ENCODE measurements at regions not wholly inside any gene's neighbourhood (a gene's known extent, or its start where the extent isn't known, plus 50 kb on each side); places are given as distances from the start of the nearest gene placed in this dataset.

GRCh38 chr16:86913886-86914285 is 335.5 kb downstream of the FOXL1 start:
- DNase-seq (ENCODE audit: low spot score), result no peak

- DNase-seq (ENCODE audit: low spot score), result no peak
These were observed 336.7 kb downstream of the FOXL1 start for GRCh38 chr16:86914876-86915717.

- no peak for DNase-seq (ENCODE audit: low spot score)
These were observed 339.4 kb downstream of the FOXL1 start for GRCh38 chr16:86917471-86918365.

GRCh38 chr16:86918637-86919036 is 340.3 kb downstream of the FOXL1 start:
- no peak for DNase-seq (ENCODE audit: low spot score)

- no peak for DNase-seq (ENCODE audit: low spot score)
These were observed 340.7 kb downstream of the FOXL1 start for GRCh38 chr16:86919078-86919477.

DNA sequence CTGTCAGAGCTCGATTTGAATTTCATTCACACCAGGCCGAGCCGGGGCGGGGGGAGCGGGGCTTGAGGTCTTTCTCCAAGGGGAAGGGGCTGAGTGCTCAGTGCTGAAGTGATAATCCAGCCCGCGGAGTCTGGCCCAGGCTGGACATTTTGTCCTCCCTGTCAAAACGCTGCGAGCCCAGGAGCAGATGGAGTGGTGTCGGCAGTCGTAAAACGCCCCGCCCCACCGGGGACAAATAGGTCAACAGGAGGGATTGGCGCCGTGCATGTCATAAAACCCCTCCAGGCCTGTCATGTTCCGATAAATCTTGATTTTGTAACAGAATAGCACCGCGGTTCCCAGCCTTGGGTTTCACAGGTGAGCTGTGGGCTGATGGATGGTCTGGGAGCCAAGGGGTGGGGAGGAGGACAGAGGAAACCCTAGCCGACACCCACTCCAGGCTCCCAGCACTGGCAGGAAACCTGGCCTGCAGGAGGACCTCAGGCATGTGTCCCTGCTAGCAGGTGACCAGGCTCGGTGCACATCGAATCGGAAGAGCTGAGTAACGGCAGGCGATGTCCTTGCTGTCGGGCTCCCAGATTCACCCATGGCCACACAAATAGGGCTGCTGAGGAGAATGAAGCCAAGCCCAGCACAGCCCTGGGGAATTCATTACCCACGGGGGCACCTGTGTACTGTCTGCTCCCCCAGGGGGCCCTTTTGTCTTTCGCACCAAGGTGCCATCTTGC is 341.4 kb downstream of the FOXL1 start:
- DNase-seq (ENCODE audit: low spot score), result no peak

GRCh38 chr16:86921289-86921688 is 342.9 kb downstream of the FOXL1 start:
- DNase-seq (ENCODE audit: low spot score), result no peak

DNA sequence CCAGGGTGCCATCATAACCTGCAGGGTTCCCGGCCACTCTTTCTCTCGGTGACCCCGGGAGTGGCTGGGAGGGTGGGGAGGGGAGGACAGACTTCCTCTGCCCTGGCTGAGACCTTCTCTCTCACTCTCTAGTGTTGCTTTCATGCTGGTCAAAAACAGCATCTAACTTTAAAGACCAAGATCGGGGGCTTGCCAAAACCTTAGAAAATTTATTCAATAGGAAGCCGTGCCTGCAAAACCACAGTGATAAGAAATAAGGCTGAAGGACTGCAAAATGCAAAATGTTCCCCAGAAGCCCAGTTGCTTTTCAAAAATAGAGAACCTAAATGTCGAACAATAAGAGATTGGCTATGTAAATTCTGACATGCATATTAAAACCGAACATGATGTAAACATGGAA is 344.0 kb downstream of the FOXL1 start:
- DNase-seq (ENCODE audit: low spot score), result no peak

GRCh38 chr16:86923656-86924055 is 345.3 kb downstream of the FOXL1 start:
- no peak for DNase-seq (ENCODE audit: low spot score)

DNA sequence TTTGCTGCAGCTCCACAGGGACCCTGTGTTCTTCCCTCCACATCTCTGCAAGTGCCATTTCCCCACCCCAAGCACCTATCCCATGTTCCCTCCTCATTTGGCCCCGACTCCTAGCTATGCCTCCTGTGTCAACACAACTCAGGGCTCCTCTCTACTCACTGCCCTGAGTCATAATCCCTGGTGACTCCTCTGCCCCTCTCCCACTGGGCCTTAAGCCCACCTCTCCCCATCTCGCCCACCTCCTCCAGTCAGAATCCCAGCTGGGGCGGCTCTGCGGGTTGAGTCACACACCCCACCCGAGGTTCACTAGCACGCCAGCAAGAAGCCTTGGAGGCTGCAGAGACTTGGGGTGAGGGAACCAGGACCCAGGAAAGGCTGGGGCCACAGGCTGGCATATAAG is 346.2 kb downstream of the FOXL1 start:
- no peak for DNase-seq (ENCODE audit: low spot score)

GRCh38 chr16:86925067-86925791 is 346.9 kb downstream of the FOXL1 start:
- no peak for DNase-seq (ENCODE audit: low spot score)

DNA sequence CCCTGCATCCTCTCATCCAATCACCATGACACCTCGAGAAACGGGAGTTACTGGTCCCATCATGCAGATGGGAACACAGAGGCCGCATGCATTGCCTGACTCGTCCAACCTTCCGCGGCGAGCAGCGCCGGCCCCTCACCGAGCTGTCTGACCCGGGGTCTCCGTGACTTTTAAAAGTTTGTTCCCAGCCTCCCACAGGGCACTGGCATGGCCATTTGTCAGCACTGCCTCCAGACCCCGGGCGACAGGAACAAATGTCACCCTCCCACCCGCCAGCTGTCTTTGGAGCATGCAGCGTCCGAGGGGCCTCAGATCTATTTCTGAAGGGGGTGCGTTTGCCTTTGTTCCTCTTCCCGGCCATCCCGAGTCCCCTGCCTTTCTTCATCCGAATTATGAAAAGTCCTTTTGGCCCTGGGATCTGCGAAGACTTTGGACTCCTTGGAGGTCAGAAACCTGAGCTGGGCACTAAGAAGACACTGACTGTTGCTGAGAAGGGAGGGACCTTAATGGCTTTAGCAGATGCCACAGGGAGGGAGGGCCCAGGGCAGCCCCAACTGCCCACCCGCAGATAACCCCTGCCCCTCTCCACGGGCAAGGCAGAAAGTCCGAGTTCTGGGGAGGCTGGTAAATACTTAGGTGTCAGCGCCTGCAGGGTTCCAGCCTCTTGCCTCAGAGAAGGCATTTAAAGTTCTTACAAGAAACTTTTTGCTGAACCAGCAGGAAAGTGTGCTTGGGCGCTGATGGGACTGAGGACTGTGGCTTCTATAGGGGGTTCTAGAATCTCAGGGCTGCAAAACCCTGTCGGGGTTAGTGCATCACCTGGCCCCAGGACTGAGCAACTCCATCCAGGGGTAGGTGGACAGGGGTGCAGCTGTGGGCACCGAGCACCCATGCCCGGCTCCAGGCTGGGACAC is 348.1 kb downstream of the FOXL1 start:
- DNase-seq (ENCODE audit: low spot score), result no peak

GRCh38 chr16:86927699-86928098 is 349.4 kb downstream of the FOXL1 start:
- no peak for DNase-seq (ENCODE audit: low spot score)

DNA sequence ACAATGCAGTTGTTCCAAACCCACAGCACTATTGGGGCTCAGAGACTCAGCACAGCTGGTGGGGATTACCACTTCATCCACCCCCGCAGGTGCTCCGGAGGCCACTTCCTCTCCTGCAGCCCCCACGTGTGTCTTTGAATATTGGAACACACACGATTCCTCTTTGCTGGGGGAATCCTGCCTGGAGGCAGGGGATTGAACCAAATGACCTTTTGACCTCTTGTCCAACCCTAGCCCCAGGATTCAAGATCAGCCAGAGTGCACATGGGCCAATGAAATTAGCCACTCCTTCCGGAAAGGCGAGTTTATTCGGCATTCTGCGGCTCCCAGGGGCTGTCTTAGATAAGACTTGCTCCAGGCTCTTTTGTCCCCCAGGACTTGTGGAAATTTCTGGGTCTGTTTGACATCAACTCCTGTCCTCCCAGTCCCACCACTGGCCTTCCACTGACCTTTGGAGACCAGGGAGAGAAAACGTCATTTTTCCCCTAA is 350.2 kb downstream of the FOXL1 start:
- DNase-seq (ENCODE audit: low spot score), result no peak

DNA sequence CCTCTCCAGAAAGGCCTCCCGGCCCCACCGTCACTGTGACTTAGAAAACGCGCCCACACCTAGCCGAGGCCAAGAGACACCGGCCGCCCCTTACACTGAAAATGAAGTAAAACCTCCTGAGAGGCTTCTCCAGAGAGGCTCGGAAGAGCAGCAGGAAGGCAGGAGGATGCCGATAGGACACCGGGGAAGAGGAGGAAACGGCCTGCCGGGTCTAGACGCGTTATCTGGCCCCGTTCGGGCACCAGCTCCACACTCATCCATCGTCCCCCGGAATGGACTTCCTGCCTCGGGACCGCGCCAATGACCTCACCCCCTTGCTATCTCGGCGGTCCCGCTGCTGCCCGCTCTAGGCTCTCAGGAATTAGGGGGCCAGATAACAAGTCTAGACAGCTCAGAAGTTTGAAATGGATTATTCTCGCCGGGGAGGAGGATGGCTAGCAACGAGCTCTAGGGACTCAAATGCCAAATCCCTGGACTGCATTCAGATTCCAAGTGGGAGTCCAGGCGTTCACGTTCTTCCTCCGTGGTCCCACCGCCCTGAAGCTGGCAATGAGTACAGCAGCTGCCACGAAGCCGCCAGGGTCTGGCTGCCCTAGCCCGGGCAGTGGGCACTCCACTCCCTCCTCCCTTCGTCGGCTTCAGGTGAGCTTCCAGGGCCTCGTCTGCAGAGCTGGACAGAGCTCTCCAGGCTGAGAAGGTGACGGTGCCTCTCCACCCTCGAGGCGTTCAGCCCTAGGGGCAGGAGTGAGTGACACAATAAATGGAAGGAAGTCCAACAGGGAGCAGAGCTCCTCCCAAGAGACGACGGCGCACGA is 350.9 kb downstream of the FOXL1 start:
- no peak for DNase-seq (ENCODE audit: low spot score)

GRCh38 chr16:86930001-86930400 is 351.7 kb downstream of the FOXL1 start:
- DNase-seq (ENCODE audit: low spot score), result no peak

GRCh38 chr16:86930663-86931373 is 352.5 kb downstream of the FOXL1 start:
- DNase-seq (ENCODE audit: low spot score), result no peak

DNA sequence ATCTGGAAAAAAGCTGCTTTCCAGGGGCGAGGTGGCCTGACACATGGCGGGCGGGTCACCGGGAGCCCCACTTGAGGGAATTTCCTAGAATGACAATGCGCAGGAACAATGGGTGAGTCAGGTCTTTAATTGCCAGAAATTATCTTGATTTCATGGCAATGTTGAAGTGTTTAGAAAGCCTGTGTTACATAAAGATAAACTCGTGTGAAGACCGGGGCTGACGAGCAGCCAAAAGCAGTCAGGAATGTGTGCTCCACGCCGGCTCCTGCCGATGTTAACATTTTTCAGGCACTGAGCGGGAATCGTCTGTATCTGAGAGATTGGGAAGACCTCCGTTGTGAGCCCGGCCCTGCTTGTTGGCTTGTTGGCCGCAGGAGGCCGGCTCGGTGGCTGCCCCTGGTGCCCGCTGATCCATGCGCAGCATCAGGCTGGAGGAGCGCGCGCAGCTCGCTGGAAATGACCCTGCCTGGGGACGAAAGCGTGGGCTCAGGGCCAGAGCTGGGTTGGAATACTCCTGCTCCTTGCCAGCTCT is 353.1 kb downstream of the FOXL1 start:
- DNase-seq (ENCODE audit: low spot score), result no peak

All from Ammon's horn (tissue), 1 donor.